ENCODE measurements at regions not wholly inside any gene's neighbourhood (a gene's known extent, or its start where the extent isn't known, plus 50 kb on each side); places are given as distances from the start of the nearest gene placed in this dataset.

- TF ChIP-seq CEBPB (IDR thresholded peaks at IDR 0.05; ENCODE audit: borderline replicate concordance in 1 of 2, low read depth in 2 of 2, low read length in 2 of 2) (no peak), DPF2 (IDR thresholded peaks at IDR 0.05) (peak; percentile 40; the same call in 1 of the 2 replicates), NBN (IDR thresholded peaks at IDR 0.05) (0 out of 2 replicates have a peak, but pooled peaks have one; percentile 44), PAX5 (IDR thresholded peaks at IDR 0.05; ENCODE audit: borderline replicate concordance, low read depth, low read length) (no peak), RUNX3 (IDR thresholded peaks at IDR 0.05; ENCODE audit: low read length) (peak; percentile 94), HDAC2 (IDR thresholded peaks at IDR 0.05) (no peak), HDAC6 (IDR thresholded peaks at IDR 0.05; ENCODE audit: unreplicated experiment) (no peak), PAX8 (IDR thresholded peaks at IDR 0.05) (no peak), IRF4 (IDR thresholded peaks at IDR 0.05; ENCODE audit: low read depth, low read length) (0 out of 2 replicates have a peak, but pooled peaks have one; percentile 28), SMAD1 (IDR thresholded peaks at IDR 0.05; ENCODE audit: low read depth, partially characterized antibody) (no peak), IKZF2 (IDR thresholded peaks at IDR 0.05) (peak; percentile 66 to 70; a peak in 2 of 4 replicates), SREBF2 (IDR thresholded peaks at IDR 0.05; ENCODE audit: low read length) (no peak), NFYA (IDR thresholded peaks at IDR 0.05; ENCODE audit: borderline replicate concordance, low read depth, low read length) (no peak), NR2F1 (conservative IDR thresholded peaks at IDR 0.05) (peak; percentile 37; the same call in 1 of the 2 replicates), MXI1 (IDR thresholded peaks at IDR 0.05; ENCODE audit: low read depth, low read length) (no peak), NFYB (IDR thresholded peaks at IDR 0.05; ENCODE audit: insufficient read depth, low read depth, low read length) (no peak), ZNF384 (IDR thresholded peaks at IDR 0.05; ENCODE audit: borderline replicate concordance, low read depth, low read length) (no peak), CHD2 (IDR thresholded peaks at IDR 0.05; ENCODE audit: borderline replicate concordance, low read depth, low read length) (peak; percentile 54; the same call in 1 of the 2 replicates), NR2C1 (IDR thresholded peaks at IDR 0.05) (no peak), SIX5 (IDR thresholded peaks at IDR 0.05; ENCODE audit: low read depth, low read length, severe bottlenecking) (no peak), FOXK2 (IDR thresholded peaks at IDR 0.05) (no peak), SP1 (IDR thresholded peaks at IDR 0.05; ENCODE audit: low read depth, low read length) (no peak)
- TF ChIP-seq, protein P1, sequence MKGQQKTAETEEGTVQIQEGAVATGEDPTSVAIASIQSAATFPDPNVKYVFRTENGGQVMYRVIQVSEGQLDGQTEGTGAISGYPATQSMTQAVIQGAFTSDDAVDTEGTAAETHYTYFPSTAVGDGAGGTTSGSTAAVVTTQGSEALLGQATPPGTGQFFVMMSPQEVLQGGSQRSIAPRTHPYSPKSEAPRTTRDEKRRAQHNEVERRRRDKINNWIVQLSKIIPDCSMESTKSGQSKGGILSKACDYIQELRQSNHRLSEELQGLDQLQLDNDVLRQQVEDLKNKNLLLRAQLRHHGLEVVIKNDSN (IDR thresholded peaks at IDR 0.05; ENCODE audit: borderline replicate concordance, extremely low read length, insufficient read depth, low read depth, low read length), result no peak
- TF ChIP-seq, protein P2, sequence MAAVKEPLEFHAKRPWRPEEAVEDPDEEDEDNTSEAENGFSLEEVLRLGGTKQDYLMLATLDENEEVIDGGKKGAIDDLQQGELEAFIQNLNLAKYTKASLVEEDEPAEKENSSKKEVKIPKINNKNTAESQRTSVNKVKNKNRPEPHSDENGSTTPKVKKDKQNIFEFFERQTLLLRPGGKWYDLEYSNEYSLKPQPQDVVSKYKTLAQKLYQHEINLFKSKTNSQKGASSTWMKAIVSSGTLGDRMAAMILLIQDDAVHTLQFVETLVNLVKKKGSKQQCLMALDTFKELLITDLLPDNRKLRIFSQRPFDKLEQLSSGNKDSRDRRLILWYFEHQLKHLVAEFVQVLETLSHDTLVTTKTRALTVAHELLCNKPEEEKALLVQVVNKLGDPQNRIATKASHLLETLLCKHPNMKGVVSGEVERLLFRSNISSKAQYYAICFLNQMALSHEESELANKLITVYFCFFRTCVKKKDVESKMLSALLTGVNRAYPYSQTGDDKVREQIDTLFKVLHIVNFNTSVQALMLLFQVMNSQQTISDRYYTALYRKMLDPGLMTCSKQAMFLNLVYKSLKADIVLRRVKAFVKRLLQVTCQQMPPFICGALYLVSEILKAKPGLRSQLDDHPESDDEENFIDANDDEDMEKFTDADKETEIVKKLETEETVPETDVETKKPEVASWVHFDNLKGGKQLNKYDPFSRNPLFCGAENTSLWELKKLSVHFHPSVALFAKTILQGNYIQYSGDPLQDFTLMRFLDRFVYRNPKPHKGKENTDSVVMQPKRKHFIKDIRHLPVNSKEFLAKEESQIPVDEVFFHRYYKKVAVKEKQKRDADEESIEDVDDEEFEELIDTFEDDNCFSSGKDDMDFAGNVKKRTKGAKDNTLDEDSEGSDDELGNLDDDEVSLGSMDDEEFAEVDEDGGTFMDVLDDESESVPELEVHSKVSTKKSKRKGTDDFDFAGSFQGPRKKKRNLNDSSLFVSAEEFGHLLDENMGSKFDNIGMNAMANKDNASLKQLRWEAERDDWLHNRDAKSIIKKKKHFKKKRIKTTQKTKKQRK (IDR thresholded peaks at IDR 0.05; ENCODE audit: low read depth, low read length), result no peak
- TF ChIP-seq, protein P3, sequence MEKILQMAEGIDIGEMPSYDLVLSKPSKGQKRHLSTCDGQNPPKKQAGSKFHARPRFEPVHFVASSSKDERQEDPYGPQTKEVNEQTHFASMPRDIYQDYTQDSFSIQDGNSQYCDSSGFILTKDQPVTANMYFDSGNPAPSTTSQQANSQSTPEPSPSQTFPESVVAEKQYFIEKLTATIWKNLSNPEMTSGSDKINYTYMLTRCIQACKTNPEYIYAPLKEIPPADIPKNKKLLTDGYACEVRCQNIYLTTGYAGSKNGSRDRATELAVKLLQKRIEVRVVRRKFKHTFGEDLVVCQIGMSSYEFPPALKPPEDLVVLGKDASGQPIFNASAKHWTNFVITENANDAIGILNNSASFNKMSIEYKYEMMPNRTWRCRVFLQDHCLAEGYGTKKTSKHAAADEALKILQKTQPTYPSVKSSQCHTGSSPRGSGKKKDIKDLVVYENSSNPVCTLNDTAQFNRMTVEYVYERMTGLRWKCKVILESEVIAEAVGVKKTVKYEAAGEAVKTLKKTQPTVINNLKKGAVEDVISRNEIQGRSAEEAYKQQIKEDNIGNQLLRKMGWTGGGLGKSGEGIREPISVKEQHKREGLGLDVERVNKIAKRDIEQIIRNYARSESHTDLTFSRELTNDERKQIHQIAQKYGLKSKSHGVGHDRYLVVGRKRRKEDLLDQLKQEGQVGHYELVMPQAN (conservative IDR thresholded peaks at IDR 0.05), result no peak
Measured at GRCh38 chr7:41134300-41135255, 568.3 kb downstream of the INHBA start (continued).

Measured in GM12878 (cell line).